ENCODE measurements at regions not wholly inside any gene's neighbourhood (a gene's known extent, or its start where the extent isn't known, plus 50 kb on each side); places are given as distances from the start of the nearest gene placed in this dataset.
"Not testable (repeated sequence)": the region's sequence is repeated elsewhere in the genome, so short reads cannot be mapped to it uniquely, and the experiment has no call there.

GRCh38 chr12:131276501-131277185 lies 322.9 kb downstream of the ADGRD1 start:
- FAIRE-seq (no peak), DNase-seq (ENCODE audit: insufficient read length, low spot score) (no peak)
- no peak for TF ChIP-seq POLR2A (IDR thresholded peaks at IDR 0.05; ENCODE audit: low read depth, low read length)

GRCh38 chr12:131277186-131278091 lies 323.7 kb downstream of the ADGRD1 start:
- not testable (repeated sequence) for DNase-seq (ENCODE audit: insufficient read length, low spot score); FAIRE-seq

- not testable (repeated sequence) for DNase-seq (ENCODE audit: insufficient read length, low spot score); FAIRE-seq
These were observed 324.9 kb downstream of the ADGRD1 start for GRCh38 chr12:131278451-131279115.

GRCh38 chr12:131279281-131279921 lies 325.7 kb downstream of the ADGRD1 start:
- DNase-seq (ENCODE audit: insufficient read length, low spot score): no peak
- no peak for TF ChIP-seq POLR2A (IDR thresholded peaks at IDR 0.05; ENCODE audit: low read depth, low read length)
- FAIRE-seq: no peak

- FAIRE-seq (no peak), DNase-seq (ENCODE audit: insufficient read length, low spot score) (no peak)
- TF ChIP-seq POLR2A (IDR thresholded peaks at IDR 0.05; ENCODE audit: low read depth, low read length): no peak
These were observed 326.7 kb downstream of the ADGRD1 start for GRCh38 chr12:131280426-131280825.

- no peak for TF ChIP-seq POLR2A (IDR thresholded peaks at IDR 0.05; ENCODE audit: low read depth, low read length)
- no peak for DNase-seq (ENCODE audit: insufficient read length, low spot score)
- no peak for FAIRE-seq
These were observed 327.3 kb downstream of the ADGRD1 start for GRCh38 chr12:131281016-131281415.

GRCh38 chr12:131282292-131283080 lies 328.8 kb downstream of the ADGRD1 start:
- DNase-seq (ENCODE audit: insufficient read length, low spot score): no peak
- no peak for TF ChIP-seq POLR2A (IDR thresholded peaks at IDR 0.05; ENCODE audit: low read depth, low read length)
- FAIRE-seq: no peak

- FAIRE-seq (no peak), DNase-seq (ENCODE audit: insufficient read length, low spot score) (no peak)
- no peak for TF ChIP-seq POLR2A (IDR thresholded peaks at IDR 0.05; ENCODE audit: low read depth, low read length)
These were observed 329.6 kb downstream of the ADGRD1 start for GRCh38 chr12:131283191-131283861.

GRCh38 chr12:131283862-131284825 lies 330.4 kb downstream of the ADGRD1 start:
- not testable (repeated sequence) for DNase-seq (ENCODE audit: insufficient read length, low spot score); FAIRE-seq

GRCh38 chr12:131284954-131285904 lies 331.5 kb downstream of the ADGRD1 start:
- not testable (repeated sequence) for FAIRE-seq; DNase-seq (ENCODE audit: insufficient read length, low spot score)

- not testable (repeated sequence) for DNase-seq (ENCODE audit: insufficient read length, low spot score); FAIRE-seq
These were observed 332.2 kb downstream of the ADGRD1 start for GRCh38 chr12:131285905-131286295.

- not testable (repeated sequence) for DNase-seq (ENCODE audit: insufficient read length, low spot score); FAIRE-seq
These were observed 332.6 kb downstream of the ADGRD1 start for GRCh38 chr12:131286301-131286700.

All from H54 (cell line).